A673 (cell line): ENCODE measurements at regions not wholly inside any gene's neighbourhood (a gene's known extent, or its start where the extent isn't known, plus 50 kb on each side); places are given as distances from the start of the nearest gene placed in this dataset.

Experiments
- BruUV-seq: library from RNA; stranded (reverse); fragments of 400-500 nt; replicated peaks from 2 replicates; lab custom pipeline; 2021; lab: Mats Ljungman, UMichigan
- CTCF ChIA-PET: fragments of 300-600 bp; sonication (Branson Sonifier 250); formaldehyde crosslinking; loops from one replicate; lab custom pipeline; 2022; ENCODE audit warnings: antibody characterized with exemption; lab: Charles Lee
- POLR2A ChIA-PET: fragments of 300-600 bp; sonication (Branson Sonifier 250); formaldehyde crosslinking; loops from one replicate; lab custom pipeline; 2022; ENCODE audit warnings: antibody characterized with exemption; ENCODE audit not compliant: low non-redundant PET; lab: Charles Lee
- DNase-seq: peaks from one replicate; pipeline ENCODE4 v3.0.0-alpha.2; 2015; ENCODE audit warnings: low spot score
- H3K27ac ChIP-seq: fragments of 200-600 bp; sonication (generic); 2 replicates; pipeline ENCODE4 v1.5.1; 2016; ENCODE audit warnings: mixed run types, low read depth, mild to moderate bottlenecking, mixed read lengths, antibody characterized with exemption, low read length; ENCODE audit not compliant: poor library complexity, severe bottlenecking
- H3K27me3 ChIP-seq: fragments of 200-600 bp; sonication (generic); replicated peaks from 2 replicates; pipeline ENCODE4 v1.6.1; 2017; ENCODE audit warnings: mixed run types, low read depth, mild to moderate bottlenecking, mixed read lengths, antibody characterized with exemption, low read length; ENCODE audit not compliant: insufficient read depth, poor library complexity
- H3K36me3 ChIP-seq: fragments of 200-600 bp; sonication (generic); 2 replicates; pipeline ENCODE4 v1.6.1; 2016; ENCODE audit warnings: mixed run types, mild to moderate bottlenecking, mixed read lengths, antibody characterized with exemption, low read length; ENCODE audit not compliant: insufficient read depth, poor library complexity, severe bottlenecking
- H3K4me1 ChIP-seq: fragments of 200-600 bp; sonication (generic); 2 replicates; pipeline ENCODE4 v1.6.1; 2017; ENCODE audit warnings: mixed run types, mild to moderate bottlenecking, mixed read lengths, antibody characterized with exemption, low read length; ENCODE audit not compliant: insufficient read depth, poor library complexity, severe bottlenecking
- H3K4me3 ChIP-seq: fragments of 200-600 bp; sonication (generic); 2 replicates; pipeline ENCODE4 v1.5.1; 2016; ENCODE audit warnings: low read depth, mixed run types, mild to moderate bottlenecking, mixed read lengths, low read length; ENCODE audit not compliant: poor library complexity, severe bottlenecking
- H3K9me3 ChIP-seq: fragments of 200-600 bp; sonication (generic); 2 replicates; pipeline ENCODE4 v1.6.1; 2016; ENCODE audit warnings: mixed run types, low read depth, mild to moderate bottlenecking, mixed read lengths, antibody characterized with exemption, low read length; ENCODE audit not compliant: poor library complexity, severe bottlenecking
- EZH2 ChIP-seq: fragments of 200-600 bp; sonication (generic); IDR thresholded peaks from 2 replicates; pipeline ENCODE4 v1.6.1; 2017; ENCODE audit warnings: borderline replicate concordance, low read depth, mild to moderate bottlenecking, mixed read lengths, antibody characterized with exemption, low read length; ENCODE audit not compliant: poor library complexity, severe bottlenecking
- intact Hi-C: fragments of 100-400 bp; cut with micrococcal nuclease; formaldehyde crosslinking; loops from one replicate; pipeline ENCODE4 v1.10.0; 2022; ENCODE audit not compliant: unreplicated experiment
- TF ChIP-seq, protein P1 (sequence below): fragments of 300-800, 200-600 bp; sonication (generic); conservative IDR thresholded peaks from 2 replicates; pipeline ENCODE4 v1.5.1; 2017; ENCODE audit warnings: low read depth, mild to moderate bottlenecking, antibody characterized with exemption, low read length, moderate library complexity, mixed read lengths

DNA sequence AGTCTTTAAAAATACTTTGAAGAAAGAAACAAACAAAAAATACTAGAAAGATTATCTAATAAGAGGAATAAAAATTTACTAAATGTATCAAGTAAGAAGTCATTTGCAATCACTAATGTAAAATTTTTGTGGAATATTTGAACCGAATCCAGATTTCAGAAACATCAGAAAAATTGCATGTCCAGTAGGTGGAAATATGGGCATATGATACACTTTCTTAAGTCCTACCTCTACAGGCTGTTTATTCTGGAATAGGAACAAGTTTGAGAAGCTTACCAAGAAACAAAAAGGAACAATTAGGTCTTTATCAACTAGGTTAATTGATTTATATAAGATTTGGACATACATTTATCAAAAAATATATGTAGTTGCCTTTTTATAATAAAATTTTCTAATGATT is 292.9 kb upstream of the ROBO1 start:
- TF ChIP-seq EZH2 = no peak
- TF ChIP-seq, protein P1, sequence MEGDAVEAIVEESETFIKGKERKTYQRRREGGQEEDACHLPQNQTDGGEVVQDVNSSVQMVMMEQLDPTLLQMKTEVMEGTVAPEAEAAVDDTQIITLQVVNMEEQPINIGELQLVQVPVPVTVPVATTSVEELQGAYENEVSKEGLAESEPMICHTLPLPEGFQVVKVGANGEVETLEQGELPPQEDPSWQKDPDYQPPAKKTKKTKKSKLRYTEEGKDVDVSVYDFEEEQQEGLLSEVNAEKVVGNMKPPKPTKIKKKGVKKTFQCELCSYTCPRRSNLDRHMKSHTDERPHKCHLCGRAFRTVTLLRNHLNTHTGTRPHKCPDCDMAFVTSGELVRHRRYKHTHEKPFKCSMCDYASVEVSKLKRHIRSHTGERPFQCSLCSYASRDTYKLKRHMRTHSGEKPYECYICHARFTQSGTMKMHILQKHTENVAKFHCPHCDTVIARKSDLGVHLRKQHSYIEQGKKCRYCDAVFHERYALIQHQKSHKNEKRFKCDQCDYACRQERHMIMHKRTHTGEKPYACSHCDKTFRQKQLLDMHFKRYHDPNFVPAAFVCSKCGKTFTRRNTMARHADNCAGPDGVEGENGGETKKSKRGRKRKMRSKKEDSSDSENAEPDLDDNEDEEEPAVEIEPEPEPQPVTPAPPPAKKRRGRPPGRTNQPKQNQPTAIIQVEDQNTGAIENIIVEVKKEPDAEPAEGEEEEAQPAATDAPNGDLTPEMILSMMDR = no peak; the same call in 1 of the 2 replicates
- POLR2A ChIA-PET = no interaction called here
- CTCF ChIA-PET = no interaction called here
- Histone ChIP-seq H3K27me3 (no peaks in the 10 kb centered on the region), H3K4me1 (no peaks in the 10 kb centered on the region), H3K27ac (no peak overlapping the region), H3K9me3 (no peaks in the 10 kb centered on the region), H3K36me3 (no peaks in the 10 kb centered on the region), H3K4me3 (no peak overlapping the region)
- DNase-seq = peak; percentile 2
- intact Hi-C loops = no loop called here
- no TSS peak for BruUV-seq

DNA sequence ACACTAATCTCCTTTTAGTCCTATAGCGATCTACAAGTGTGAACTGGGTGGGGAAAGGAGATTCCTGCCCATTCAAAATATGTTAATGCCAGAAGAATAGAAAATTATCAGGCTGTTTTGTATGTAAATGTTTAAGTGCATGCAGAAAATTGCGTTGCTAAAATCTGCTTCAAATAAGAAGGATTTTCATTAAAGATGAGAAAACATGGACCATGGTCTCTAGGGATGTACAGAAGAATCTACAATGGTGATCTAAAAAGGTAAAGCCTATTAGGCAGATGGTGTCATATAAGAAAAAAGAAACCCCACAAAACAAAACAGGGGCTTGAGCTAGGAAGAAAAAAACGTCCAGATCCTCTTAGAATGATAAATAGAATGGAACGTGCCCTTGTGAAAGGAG is 287.5 kb upstream of the ROBO1 start:
- BruUV-seq = no TSS peak
- Histone ChIP-seq H3K9me3 (no peaks in the 10 kb centered on the region), H3K4me1 (no peaks in the 10 kb centered on the region), H3K27ac (no peak overlapping the region), H3K27me3 (no peaks in the 10 kb centered on the region), H3K36me3 (no peaks in the 10 kb centered on the region), H3K4me3 (no peak overlapping the region)
- no peak for DNase-seq
- TF ChIP-seq, protein P1 = no peak
- no peak for TF ChIP-seq EZH2
- POLR2A ChIA-PET = no interaction called here
- CTCF ChIA-PET = no interaction called here
- intact Hi-C loops = no loop called here

DNA sequence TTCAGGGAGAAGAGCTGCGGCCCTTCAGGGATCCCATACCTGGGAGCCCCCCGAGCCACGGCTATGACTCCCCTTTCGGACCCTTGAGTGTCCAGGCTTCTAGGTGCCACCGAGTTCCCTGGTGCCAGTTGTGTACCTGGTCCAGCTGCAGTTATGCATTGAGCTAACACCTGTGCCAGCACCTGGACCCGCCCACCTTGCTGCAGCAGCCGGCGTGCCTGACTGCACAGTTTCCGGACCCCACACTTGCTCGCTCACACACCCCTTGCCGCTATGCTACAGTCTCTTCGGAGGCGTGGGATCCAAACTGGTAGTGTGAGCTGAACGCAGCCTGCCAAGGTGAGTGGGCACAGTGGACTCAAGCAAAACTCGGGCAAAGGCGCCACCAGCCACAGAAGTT is 284.5 kb upstream of the ROBO1 start:
- no peak for DNase-seq
- ChIA-PET CTCF (no interaction called here), POLR2A (no interaction called here)
- intact Hi-C loops = no loop called here
- Histone ChIP-seq H3K27ac (no peak overlapping the region), H3K4me3 (no peak overlapping the region), H3K4me1 (no peaks in the 10 kb centered on the region), H3K36me3 (no peaks in the 10 kb centered on the region), H3K27me3 (no peaks in the 10 kb centered on the region), H3K9me3 (no peaks in the 10 kb centered on the region)
- BruUV-seq = no TSS peak
- TF ChIP-seq EZH2 = no peak
- TF ChIP-seq, protein P1 = no peak
